ENCODE measurements at regions not wholly inside any gene's neighbourhood (a gene's known extent, or its start where the extent isn't known, plus 50 kb on each side); places are given as distances from the start of the nearest gene placed in this dataset.

- Histone ChIP-seq H3K4me3 (ENCODE audit: extremely low read depth, insufficient read depth, low read length, poor library complexity, severe bottlenecking) (no peak overlapping the region), H3K4me1 (ENCODE audit: control insufficient read depth, insufficient read depth, low read length, poor library complexity, severe bottlenecking) (peaks cover 5% of the 10 kb centered on the region), H3K36me3 (ENCODE audit: control insufficient read depth, insufficient read depth, low read length) (no peaks in the 10 kb centered on the region), H3K27ac (ENCODE audit: low read depth, low read length, severe bottlenecking) (no peak overlapping the region), H3K9me3 (ENCODE audit: control insufficient read depth, low read length) (no peaks in the 10 kb centered on the region)
- WGBS, 2 experiments (ENCODE audit: insufficient coverage in 2 of 2), result 80 to 95% methylated on average over 4 to 5 of the region's 10 CpGs
Measured at GRCh38 chr1:30384286-30385245, 338.8 kb downstream of the MATN1 start.

GRCh38 chr1:30383221-30383711 lies 340.1 kb downstream of the MATN1 start:
- Histone ChIP-seq H3K27ac (ENCODE audit: low read depth, low read length, severe bottlenecking) (no peak overlapping the region), H3K4me1 (ENCODE audit: control insufficient read depth, insufficient read depth, low read length, poor library complexity, severe bottlenecking) (peaks cover 6% of the 10 kb centered on the region), H3K9me3 (ENCODE audit: control insufficient read depth, low read length) (no peaks in the 10 kb centered on the region), H3K36me3 (ENCODE audit: control insufficient read depth, insufficient read depth, low read length) (no peaks in the 10 kb centered on the region), H3K4me3 (ENCODE audit: extremely low read depth, insufficient read depth, low read length, poor library complexity, severe bottlenecking) (no peak overlapping the region)
- WGBS, 2 experiments (ENCODE audit: insufficient coverage in 2 of 2), result 71 to 81% methylated on average over 6 to 9 of the region's 12 CpGs

GRCh38 chr1:30382496-30382895 lies 340.9 kb downstream of the MATN1 start:
- WGBS, 2 experiments (ENCODE audit: insufficient coverage in 2 of 2), result 100% methylated on average over 1 of the region's 2 CpGs; no CpG with 5 or more reads in 1 of the 2 experiments
- Histone ChIP-seq H3K27ac (ENCODE audit: low read depth, low read length, severe bottlenecking) (no peak overlapping the region), H3K4me1 (ENCODE audit: control insufficient read depth, insufficient read depth, low read length, poor library complexity, severe bottlenecking) (peaks cover 6% of the 10 kb centered on the region), H3K36me3 (ENCODE audit: control insufficient read depth, insufficient read depth, low read length) (no peaks in the 10 kb centered on the region), H3K4me3 (ENCODE audit: extremely low read depth, insufficient read depth, low read length, poor library complexity, severe bottlenecking) (no peak overlapping the region), H3K9me3 (ENCODE audit: control insufficient read depth, low read length) (no peaks in the 10 kb centered on the region)

GRCh38 chr1:30381671-30382365 lies 341.6 kb downstream of the MATN1 start:
- WGBS, 2 experiments (ENCODE audit: insufficient coverage in 2 of 2), result 90% methylated on average over 5 to 7 of the region's 7 CpGs
- no peaks in the 10 kb centered on the region for H3K36me3 ChIP-seq (ENCODE audit: control insufficient read depth, insufficient read depth, low read length)
- no peak overlapping the region for H3K4me3 ChIP-seq (ENCODE audit: extremely low read depth, insufficient read depth, low read length, poor library complexity, severe bottlenecking)
- H3K9me3 ChIP-seq (ENCODE audit: control insufficient read depth, low read length), result no peaks in the 10 kb centered on the region
- H3K4me1 ChIP-seq (ENCODE audit: control insufficient read depth, insufficient read depth, low read length, poor library complexity, severe bottlenecking), result peaks cover 9% of the 10 kb centered on the region
- H3K27ac ChIP-seq (ENCODE audit: low read depth, low read length, severe bottlenecking), result no peak overlapping the region

- H3K36me3 ChIP-seq (ENCODE audit: control insufficient read depth, insufficient read depth, low read length), result no peaks in the 10 kb centered on the region
- 90 to 92% methylated on average over 5 of the region's 5 CpGs for WGBS, 2 experiments (ENCODE audit: insufficient coverage in 2 of 2)
- H3K4me1 ChIP-seq (ENCODE audit: control insufficient read depth, insufficient read depth, low read length, poor library complexity, severe bottlenecking), result peaks cover 9% of the 10 kb centered on the region
- H3K9me3 ChIP-seq (ENCODE audit: control insufficient read depth, low read length), result no peaks in the 10 kb centered on the region
- H3K4me3 ChIP-seq (ENCODE audit: extremely low read depth, insufficient read depth, low read length, poor library complexity, severe bottlenecking), result no peak overlapping the region
- no peak overlapping the region for H3K27ac ChIP-seq (ENCODE audit: low read depth, low read length, severe bottlenecking)
Measured at GRCh38 chr1:30381266-30381665, 342.1 kb downstream of the MATN1 start.

GRCh38 chr1:30380625-30380984 lies 342.8 kb downstream of the MATN1 start:
- peaks cover 9% of the 10 kb centered on the region for H3K4me1 ChIP-seq (ENCODE audit: control insufficient read depth, insufficient read depth, low read length, poor library complexity, severe bottlenecking)
- H3K9me3 ChIP-seq (ENCODE audit: control insufficient read depth, low read length), result no peaks in the 10 kb centered on the region
- 10 to 18% methylated on average over 2 to 3 of the region's 3 CpGs for WGBS, 2 experiments (ENCODE audit: insufficient coverage in 2 of 2)
- no peak overlapping the region for H3K27ac ChIP-seq (ENCODE audit: low read depth, low read length, severe bottlenecking)
- H3K36me3 ChIP-seq (ENCODE audit: control insufficient read depth, insufficient read depth, low read length), result no peaks in the 10 kb centered on the region
- H3K4me3 ChIP-seq (ENCODE audit: extremely low read depth, insufficient read depth, low read length, poor library complexity, severe bottlenecking), result no peak overlapping the region

GRCh38 chr1:30379684-30380624 lies 343.4 kb downstream of the MATN1 start:
- WGBS, 2 experiments (ENCODE audit: insufficient coverage in 2 of 2), result 60 to 62% methylated on average over 11 to 12 of the region's 13 CpGs
- no peak overlapping the region for H3K4me3 ChIP-seq (ENCODE audit: extremely low read depth, insufficient read depth, low read length, poor library complexity, severe bottlenecking)
- H3K36me3 ChIP-seq (ENCODE audit: control insufficient read depth, insufficient read depth, low read length), result no peaks in the 10 kb centered on the region
- peak overlapping the region; percentile 12 for H3K27ac ChIP-seq (ENCODE audit: low read depth, low read length, severe bottlenecking)
- H3K4me1 ChIP-seq (ENCODE audit: control insufficient read depth, insufficient read depth, low read length, poor library complexity, severe bottlenecking), result peaks cover 9% of the 10 kb centered on the region
- H3K9me3 ChIP-seq (ENCODE audit: control insufficient read depth, low read length), result no peaks in the 10 kb centered on the region

GRCh38 chr1:30378991-30379581 lies 344.3 kb downstream of the MATN1 start:
- H3K27ac ChIP-seq (ENCODE audit: low read depth, low read length, severe bottlenecking), result peak overlapping the region; percentile 12
- H3K4me3 ChIP-seq (ENCODE audit: extremely low read depth, insufficient read depth, low read length, poor library complexity, severe bottlenecking), result no peak overlapping the region
- no peaks in the 10 kb centered on the region for H3K9me3 ChIP-seq (ENCODE audit: control insufficient read depth, low read length)
- H3K36me3 ChIP-seq (ENCODE audit: control insufficient read depth, insufficient read depth, low read length), result no peaks in the 10 kb centered on the region
- H3K4me1 ChIP-seq (ENCODE audit: control insufficient read depth, insufficient read depth, low read length, poor library complexity, severe bottlenecking), result peaks cover 9% of the 10 kb centered on the region
- 45 to 63% methylated on average over 14 to 15 of the region's 18 CpGs for WGBS, 2 experiments (ENCODE audit: insufficient coverage in 2 of 2)

- Histone ChIP-seq H3K4me3 (ENCODE audit: extremely low read depth, insufficient read depth, low read length, poor library complexity, severe bottlenecking) (no peak overlapping the region), H3K27ac (ENCODE audit: low read depth, low read length, severe bottlenecking) (no peak overlapping the region), H3K9me3 (ENCODE audit: control insufficient read depth, low read length) (no peaks in the 10 kb centered on the region), H3K4me1 (ENCODE audit: control insufficient read depth, insufficient read depth, low read length, poor library complexity, severe bottlenecking) (peaks cover 9% of the 10 kb centered on the region), H3K36me3 (ENCODE audit: control insufficient read depth, insufficient read depth, low read length) (no peaks in the 10 kb centered on the region)
- WGBS, 2 experiments (ENCODE audit: insufficient coverage in 2 of 2), result 82 to 100% methylated on average over 4 to 8 of the region's 10 CpGs
Measured at GRCh38 chr1:30378003-30378596, 345.3 kb downstream of the MATN1 start.

Measured in mesodermal cell (in vitro differentiated cells).